ENCODE measurements at regions not wholly inside any gene's neighbourhood (a gene's known extent, or its start where the extent isn't known, plus 50 kb on each side); places are given as distances from the start of the nearest gene placed in this dataset.

- DNase-seq: no peak
- Histone ChIP-seq H3K27me3 (no peaks in the 10 kb centered on the region), H3K36me3 (no peaks in the 10 kb centered on the region), H3K4me3 (no peak overlapping the region), H3K27ac (no peak overlapping the region), H3K9me3 (no peaks in the 10 kb centered on the region), H3K4me1 (no peaks in the 10 kb centered on the region)
- intact Hi-C loops (cut with DNase I; ENCODE audit: low total_unique reads): no loop called here
- no peak for TF ChIP-seq CTCF (IDR thresholded peaks at IDR 0.05)
Observed at GRCh38 chr3:74489050-74489792, 125.2 kb downstream of the CNTN3 start.

- TF ChIP-seq CTCF (IDR thresholded peaks at IDR 0.05): no peak
- H3K27ac ChIP-seq: no peak overlapping the region
- no peak overlapping the region for H3K4me3 ChIP-seq
- H3K4me1 ChIP-seq: peaks cover 0 to 6% (median 0%) of the 10 kb centered on the region in 4 donors
- no peaks in the 10 kb centered on the region for H3K36me3 ChIP-seq
- intact Hi-C loops (cut with DNase I; ENCODE audit: low total_unique reads): no loop called here
- DNase-seq: no peak
- no peaks in the 10 kb centered on the region for H3K27me3 ChIP-seq
- H3K9me3 ChIP-seq: no peaks in the 10 kb centered on the region
Observed at GRCh38 chr3:74479915-74480314, 134.5 kb downstream of the CNTN3 start.

- Histone ChIP-seq H3K4me1 (peaks cover 0 to 10% (median 5%) of the 10 kb centered on the region in 4 donors), H3K27me3 (no peaks in the 10 kb centered on the region), H3K9me3 (no peaks in the 10 kb centered on the region), H3K27ac (no peak overlapping the region), H3K4me3 (no peak overlapping the region), H3K36me3 (no peaks in the 10 kb centered on the region)
- no peak for TF ChIP-seq CTCF (IDR thresholded peaks at IDR 0.05)
- intact Hi-C loops (cut with DNase I; ENCODE audit: low total_unique reads): no loop called here
- DNase-seq: no peak
Observed at GRCh38 chr3:74470313-74470712, 144.1 kb downstream of the CNTN3 start.

GRCh38 chr3:74469713-74470112 is 144.7 kb downstream of the CNTN3 start:
- Histone ChIP-seq H3K27ac (no peak overlapping the region), H3K4me1 (peaks cover 0 to 15% (median 6%) of the 10 kb centered on the region in 4 donors), H3K9me3 (no peaks in the 10 kb centered on the region), H3K27me3 (no peaks in the 10 kb centered on the region), H3K36me3 (no peaks in the 10 kb centered on the region), H3K4me3 (no peak overlapping the region)
- DNase-seq: no peak
- TF ChIP-seq CTCF (IDR thresholded peaks at IDR 0.05): no peak
- intact Hi-C loops (cut with DNase I; ENCODE audit: low total_unique reads): no loop called here

GRCh38 chr3:74469151-74469550 is 145.3 kb downstream of the CNTN3 start:
- H3K4me1 ChIP-seq: peaks cover 0 to 20% (median 6%) of the 10 kb centered on the region in 4 donors
- H3K36me3 ChIP-seq: no peaks in the 10 kb centered on the region
- no peaks in the 10 kb centered on the region for H3K9me3 ChIP-seq
- DNase-seq: no peak
- no peak overlapping the region for H3K4me3 ChIP-seq
- intact Hi-C loops (cut with DNase I; ENCODE audit: low total_unique reads): no loop called here
- no peak for TF ChIP-seq CTCF (IDR thresholded peaks at IDR 0.05)
- no peak overlapping the region for H3K27ac ChIP-seq
- H3K27me3 ChIP-seq: no peaks in the 10 kb centered on the region

All from tibial artery (tissue), 4 donors.